ENCODE measurements at regions not wholly inside any gene's neighbourhood (a gene's known extent, or its start where the extent isn't known, plus 50 kb on each side); places are given as distances from the start of the nearest gene placed in this dataset.

GRCh38 chr5:168085261-168086031 is 206.0 kb upstream of the WWC1 start:
- TF ChIP-seq CTCF (IDR thresholded peaks at IDR 0.05) (no peak), ZFX (IDR thresholded peaks at IDR 0.05; ENCODE audit: borderline replicate concordance) (no peak)
